ENCODE measurements at regions not wholly inside any gene's neighbourhood (a gene's known extent, or its start where the extent isn't known, plus 50 kb on each side); places are given as distances from the start of the nearest gene placed in this dataset.

DNA sequence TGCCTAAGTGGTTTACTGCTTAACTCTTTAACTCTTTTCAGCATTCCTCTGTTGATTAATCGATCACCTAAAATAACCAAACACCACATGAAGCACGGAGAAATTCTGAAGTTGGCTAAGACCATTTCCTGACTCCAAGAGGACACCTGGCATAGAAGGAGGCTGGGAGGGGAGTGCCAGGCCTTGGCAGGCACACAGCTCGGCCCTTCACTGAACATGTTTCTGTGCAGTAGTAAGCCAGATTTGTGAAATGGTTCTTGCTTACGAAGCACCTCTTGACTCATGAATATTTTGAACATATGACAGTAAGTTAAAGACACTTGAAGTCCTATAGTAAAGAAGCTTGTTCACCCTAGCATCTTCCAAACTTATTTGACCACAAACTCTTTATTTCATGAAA lies 82.3 kb downstream of the FOXL1 start:
- H3K27ac ChIP-seq, result no peak overlapping the region
- H3K9me3 ChIP-seq, result no peaks in the 10 kb centered on the region
- no peak for TF ChIP-seq CTCF (IDR thresholded peaks at IDR 0.05)
- H3K36me3 ChIP-seq, result no peaks in the 10 kb centered on the region
- H3K27me3 ChIP-seq, result no peaks in the 10 kb centered on the region
- no peak overlapping the region for H3K4me3 ChIP-seq
- DNase-seq (ENCODE audit: low spot score), result no peak
- H3K4me1 ChIP-seq, result peaks cover 0 to 10% of the 10 kb centered on the region in 2 donors

DNA sequence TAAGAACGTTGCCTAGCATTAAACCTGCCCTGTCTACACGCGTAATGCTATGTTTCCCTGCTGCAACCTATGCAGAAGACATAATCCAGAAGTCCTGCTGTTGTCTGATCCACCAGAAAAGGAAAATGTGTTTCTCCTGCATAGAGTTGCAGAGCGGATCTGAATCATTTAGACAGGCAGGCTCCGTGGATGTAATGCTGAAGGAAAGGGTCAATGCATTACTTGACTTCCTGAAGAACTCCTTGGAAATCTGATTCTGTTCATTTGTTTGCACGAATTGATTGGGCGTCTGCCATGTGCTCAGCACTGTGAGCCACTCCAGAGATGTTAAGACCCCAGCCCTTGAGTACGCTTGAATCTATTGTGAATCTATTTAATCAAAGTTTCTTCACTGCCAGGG lies 83.4 kb downstream of the FOXL1 start:
- Histone ChIP-seq H3K4me3 (no peak overlapping the region), H3K27me3 (no peaks in the 10 kb centered on the region), H3K9me3 (no peaks in the 10 kb centered on the region), H3K36me3 (no peaks in the 10 kb centered on the region), H3K27ac (no peak overlapping the region), H3K4me1 (peaks cover 0 to 19% of the 10 kb centered on the region in 2 donors)
- DNase-seq (ENCODE audit: low spot score), result no peak
- TF ChIP-seq CTCF (IDR thresholded peaks at IDR 0.05), result no peak

DNA sequence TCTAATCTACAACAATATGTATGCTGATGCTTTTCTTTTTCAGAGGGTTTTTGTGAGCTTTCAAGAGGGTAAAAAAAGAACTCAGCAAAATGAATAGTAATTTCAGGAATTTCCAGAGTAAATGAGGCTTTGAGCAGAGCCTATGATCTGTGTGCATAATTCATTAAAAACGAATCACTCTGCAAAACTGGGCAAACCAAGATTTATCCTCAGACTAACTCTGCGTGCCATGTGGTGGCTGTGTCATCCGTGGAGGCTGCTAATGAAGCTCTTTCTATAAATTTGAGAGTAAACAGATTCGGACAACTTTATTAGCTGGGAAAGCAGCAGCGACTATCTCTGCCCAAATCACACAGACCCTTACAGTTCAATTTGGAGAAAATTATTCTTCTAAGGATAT lies 83.8 kb downstream of the FOXL1 start:
- Histone ChIP-seq H3K4me1 (peaks cover 0 to 20% of the 10 kb centered on the region in 2 donors), H3K27ac (no peak overlapping the region), H3K36me3 (no peaks in the 10 kb centered on the region), H3K9me3 (no peaks in the 10 kb centered on the region), H3K27me3 (no peaks in the 10 kb centered on the region), H3K4me3 (no peak overlapping the region)
- no peak for DNase-seq (ENCODE audit: low spot score)
- no peak for TF ChIP-seq CTCF (IDR thresholded peaks at IDR 0.05)

- TF ChIP-seq CTCF (IDR thresholded peaks at IDR 0.05), result no peak
- Histone ChIP-seq H3K27ac (no peak overlapping the region), H3K9me3 (no peaks in the 10 kb centered on the region), H3K4me3 (no peak overlapping the region), H3K4me1 (peaks cover 0 to 24% of the 10 kb centered on the region in 2 donors), H3K27me3 (no peaks in the 10 kb centered on the region), H3K36me3 (no peaks in the 10 kb centered on the region)
- DNase-seq (ENCODE audit: low spot score), result no peak
These were observed 84.4 kb downstream of the FOXL1 start for GRCh38 chr16:86662740-86663139.

GRCh38 chr16:86663685-86664521 lies 85.6 kb downstream of the FOXL1 start:
- Histone ChIP-seq H3K36me3 (no peaks in the 10 kb centered on the region), H3K4me3 (no peak overlapping the region), H3K4me1 (peaks cover 0 to 31% of the 10 kb centered on the region in 2 donors), H3K27me3 (no peaks in the 10 kb centered on the region), H3K9me3 (no peaks in the 10 kb centered on the region), H3K27ac (peak overlapping the region in 1 of 2 donors; percentile 11)
- TF ChIP-seq CTCF (IDR thresholded peaks at IDR 0.05), result no peak
- no peak for DNase-seq (ENCODE audit: low spot score)
